Panc1 (cell line): ENCODE measurements at regions not wholly inside any gene's neighbourhood (a gene's known extent, or its start where the extent isn't known, plus 50 kb on each side); places are given as distances from the start of the nearest gene placed in this dataset.

Experiments
- ATAC-seq: fragments of 200-7000 bp; cut with Tn5 transposase; 2 replicates; pipeline ENCODE4 v1.9.1; 2020; ENCODE audit warnings: mild to moderate bottlenecking, moderate library complexity
- BruUV-seq: library from RNA; stranded (reverse); fragments of 400-500 nt; replicated peaks from 2 replicates; lab custom pipeline; 2021; lab: Mats Ljungman, UMichigan
- CTCF ChIA-PET: fragments of 300-600 bp; sonication (Branson Sonifier 250); formaldehyde crosslinking; loops from one replicate; lab custom pipeline; 2022; ENCODE audit warnings: antibody characterized with exemption; lab: Charles Lee
- POLR2A ChIA-PET: fragments of 300-600 bp; sonication (Branson Sonifier 250); formaldehyde crosslinking; loops from one replicate; lab custom pipeline; 2022; ENCODE audit warnings: antibody characterized with exemption; lab: Charles Lee
- DNase-seq: peaks from one replicate; pipeline ENCODE4 v3.0.0-alpha.2; 2010; ENCODE audit warnings: low read depth, low spot score
- H3K27ac ChIP-seq: 2 replicates; pipeline ENCODE4 v1.5.1; 2011; ENCODE audit warnings: mild to moderate bottlenecking, low read length, inconsistent platforms
- H3K27me3 ChIP-seq: fragments of 200-500 bp; sonication (Bioruptor generic); 2 replicates; pipeline ENCODE4 v1.6.0; 2014; ENCODE audit warnings: low read length, inconsistent platforms; ENCODE audit not compliant: control insufficient read depth, insufficient read depth
- H3K36me3 ChIP-seq: fragments of 200-500 bp; sonication (Bioruptor generic); 2 replicates; pipeline ENCODE4 v1.5.1; 2014; ENCODE audit warnings: inconsistent platforms, mild to moderate bottlenecking, low read length, moderate library complexity; ENCODE audit not compliant: control insufficient read depth, insufficient read depth
- H3K4me1 ChIP-seq: 2 replicates; pipeline ENCODE4 v1.5.1; 2011; ENCODE audit warnings: inconsistent platforms, mild to moderate bottlenecking, low read length, moderate library complexity; ENCODE audit not compliant: control insufficient read depth, insufficient read depth
- H3K4me3 ChIP-seq, 2 experiments: 2 replicates each; pipeline ENCODE4 v1.5.1; 2011 to 2012; ENCODE audit warnings: low read depth in 2 of 2, low read length in 2 of 2, mild to moderate bottlenecking in 2 of 2, inconsistent platforms in 1 of 2, moderate library complexity in 1 of 2
- H3K9me3 ChIP-seq: fragments of 200-500 bp; sonication (Bioruptor generic); 2 replicates; pipeline ENCODE4 v1.5.1; 2014; ENCODE audit warnings: low read depth, mild to moderate bottlenecking, inconsistent platforms, low read length, moderate library complexity; ENCODE audit not compliant: control insufficient read depth, insufficient read depth
- POLR2AphosphoS5 ChIP-seq: IDR thresholded peaks from 2 replicates; pipeline ENCODE4 v1.6.1; 2012; ENCODE audit warnings: mild to moderate bottlenecking, low read depth, low read length, moderate library complexity
- SIN3A ChIP-seq: IDR thresholded peaks from 2 replicates; pipeline ENCODE4 v1.6.1; 2012; ENCODE audit warnings: low read depth, mild to moderate bottlenecking, low read length, moderate library complexity, borderline replicate concordance; ENCODE audit not compliant: insufficient read depth
- TCF7L2 ChIP-seq: IDR thresholded peaks from 2 replicates; pipeline ENCODE4 v1.6.1; 2011; ENCODE audit warnings: mild to moderate bottlenecking, low read depth, low read length, inconsistent platforms
- in situ Hi-C: cut with HindIII; loops from 2 replicates; pipeline ENCODE4 v1.10.0; 2016; ENCODE audit warnings: low sequenced_read_pairs, low pct_unique_long_range_greater_than_20kb
- intact Hi-C: fragments of 100-400 bp; cut with micrococcal nuclease; formaldehyde crosslinking; loops from one replicate; pipeline ENCODE4 v1.10.0; 2022; ENCODE audit not compliant: unreplicated experiment
- TF ChIP-seq, protein P1 (sequence below): fragments of 450-650 bp; IDR thresholded peaks from 2 replicates; pipeline ENCODE4 v1.5.1; 2017; ENCODE audit warnings: mild to moderate bottlenecking
- TF ChIP-seq, protein P2 (sequence below), 2 experiments: IDR thresholded peaks; 2 replicates each; pipeline ENCODE4 v1.6.1; 2011 to 2012; ENCODE audit warnings: low read depth in 2 of 2, control low read depth in 1 of 2, low read length in 1 of 2, mild to moderate bottlenecking in 1 of 2, moderate library complexity in 1 of 2; ENCODE audit not compliant: insufficient read depth in 1 of 2

GRCh38 chr12:61018571-61018970, 1241.6 kb upstream of the USP15 start:
- Histone ChIP-seq H3K4me3 (no peak overlapping the region), H3K27ac (no peak overlapping the region), H3K9me3 (peaks cover 7% of the 10 kb centered on the region; the same call in 1 of the 2 replicates), H3K4me1 (no peaks in the 10 kb centered on the region), H3K36me3 (no peaks in the 10 kb centered on the region), H3K27me3 (no peaks in the 10 kb centered on the region)
- ChIA-PET POLR2A (no interaction called here), CTCF (interaction anchor here (0.6 kb wide), 1 partner anchor 1398 kb away, joined by 3 read pairs; no protein-coding TSS in a partner anchor)
- no peak for ATAC-seq
- BruUV-seq = no TSS peak
- no peak for DNase-seq
- in situ Hi-C loops (no loop called here), intact Hi-C loops (no loop called here)
- TF ChIP-seq, protein P1, sequence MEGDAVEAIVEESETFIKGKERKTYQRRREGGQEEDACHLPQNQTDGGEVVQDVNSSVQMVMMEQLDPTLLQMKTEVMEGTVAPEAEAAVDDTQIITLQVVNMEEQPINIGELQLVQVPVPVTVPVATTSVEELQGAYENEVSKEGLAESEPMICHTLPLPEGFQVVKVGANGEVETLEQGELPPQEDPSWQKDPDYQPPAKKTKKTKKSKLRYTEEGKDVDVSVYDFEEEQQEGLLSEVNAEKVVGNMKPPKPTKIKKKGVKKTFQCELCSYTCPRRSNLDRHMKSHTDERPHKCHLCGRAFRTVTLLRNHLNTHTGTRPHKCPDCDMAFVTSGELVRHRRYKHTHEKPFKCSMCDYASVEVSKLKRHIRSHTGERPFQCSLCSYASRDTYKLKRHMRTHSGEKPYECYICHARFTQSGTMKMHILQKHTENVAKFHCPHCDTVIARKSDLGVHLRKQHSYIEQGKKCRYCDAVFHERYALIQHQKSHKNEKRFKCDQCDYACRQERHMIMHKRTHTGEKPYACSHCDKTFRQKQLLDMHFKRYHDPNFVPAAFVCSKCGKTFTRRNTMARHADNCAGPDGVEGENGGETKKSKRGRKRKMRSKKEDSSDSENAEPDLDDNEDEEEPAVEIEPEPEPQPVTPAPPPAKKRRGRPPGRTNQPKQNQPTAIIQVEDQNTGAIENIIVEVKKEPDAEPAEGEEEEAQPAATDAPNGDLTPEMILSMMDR = no peak
- TF ChIP-seq, protein P2, sequence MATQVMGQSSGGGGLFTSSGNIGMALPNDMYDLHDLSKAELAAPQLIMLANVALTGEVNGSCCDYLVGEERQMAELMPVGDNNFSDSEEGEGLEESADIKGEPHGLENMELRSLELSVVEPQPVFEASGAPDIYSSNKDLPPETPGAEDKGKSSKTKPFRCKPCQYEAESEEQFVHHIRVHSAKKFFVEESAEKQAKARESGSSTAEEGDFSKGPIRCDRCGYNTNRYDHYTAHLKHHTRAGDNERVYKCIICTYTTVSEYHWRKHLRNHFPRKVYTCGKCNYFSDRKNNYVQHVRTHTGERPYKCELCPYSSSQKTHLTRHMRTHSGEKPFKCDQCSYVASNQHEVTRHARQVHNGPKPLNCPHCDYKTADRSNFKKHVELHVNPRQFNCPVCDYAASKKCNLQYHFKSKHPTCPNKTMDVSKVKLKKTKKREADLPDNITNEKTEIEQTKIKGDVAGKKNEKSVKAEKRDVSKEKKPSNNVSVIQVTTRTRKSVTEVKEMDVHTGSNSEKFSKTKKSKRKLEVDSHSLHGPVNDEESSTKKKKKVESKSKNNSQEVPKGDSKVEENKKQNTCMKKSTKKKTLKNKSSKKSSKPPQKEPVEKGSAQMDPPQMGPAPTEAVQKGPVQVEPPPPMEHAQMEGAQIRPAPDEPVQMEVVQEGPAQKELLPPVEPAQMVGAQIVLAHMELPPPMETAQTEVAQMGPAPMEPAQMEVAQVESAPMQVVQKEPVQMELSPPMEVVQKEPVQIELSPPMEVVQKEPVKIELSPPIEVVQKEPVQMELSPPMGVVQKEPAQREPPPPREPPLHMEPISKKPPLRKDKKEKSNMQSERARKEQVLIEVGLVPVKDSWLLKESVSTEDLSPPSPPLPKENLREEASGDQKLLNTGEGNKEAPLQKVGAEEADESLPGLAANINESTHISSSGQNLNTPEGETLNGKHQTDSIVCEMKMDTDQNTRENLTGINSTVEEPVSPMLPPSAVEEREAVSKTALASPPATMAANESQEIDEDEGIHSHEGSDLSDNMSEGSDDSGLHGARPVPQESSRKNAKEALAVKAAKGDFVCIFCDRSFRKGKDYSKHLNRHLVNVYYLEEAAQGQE (IDR thresholded peaks at IDR 0.05; ENCODE audit: insufficient read depth in 1 of 2, low read depth in 2 of 2, low read length in 1 of 2) = no peak
- TF ChIP-seq TCF7L2 (no peak), SIN3A (no peak), POLR2AphosphoS5 (no peak)

DNA sequence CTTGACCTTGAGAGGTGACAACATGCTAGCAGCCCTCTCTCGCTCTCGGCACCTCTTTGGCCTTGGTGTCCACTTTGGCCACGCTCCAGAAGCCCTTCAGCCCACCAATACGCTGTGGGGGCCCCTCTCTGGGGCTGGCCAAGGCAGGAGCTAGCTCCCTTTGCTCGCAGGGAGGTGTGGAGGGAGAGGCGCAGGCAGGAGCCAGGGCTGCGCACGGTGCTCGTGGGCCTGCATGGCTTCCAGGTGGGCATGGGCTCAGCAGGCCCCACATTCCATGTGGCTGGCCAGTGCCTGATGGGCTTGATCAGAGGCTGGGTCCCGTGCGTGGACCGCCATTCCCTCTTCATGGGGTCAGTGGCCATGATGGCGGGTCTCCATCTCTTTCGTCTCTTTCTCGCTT, 1237.0 kb upstream of the USP15 start:
- DNase-seq = no peak
- ChIA-PET POLR2A (no interaction called here), CTCF (no interaction called here)
- no TSS peak for BruUV-seq
- no peaks in the 10 kb centered on the region for H3K4me1 ChIP-seq
- no peak for TF ChIP-seq POLR2AphosphoS5
- no peak for TF ChIP-seq SIN3A
- TF ChIP-seq, protein P1 = no peak
- TF ChIP-seq TCF7L2 = no peak
- TF ChIP-seq, protein P2 (IDR thresholded peaks at IDR 0.05; ENCODE audit: insufficient read depth in 1 of 2, low read depth in 2 of 2, low read length in 1 of 2) = no peak
- no peaks in the 10 kb centered on the region for H3K36me3 ChIP-seq
- in situ Hi-C loops = no loop called here
- H3K9me3 ChIP-seq = peaks cover 10% of the 10 kb centered on the region; the same call in 1 of the 2 replicates
- H3K27me3 ChIP-seq = no peaks in the 10 kb centered on the region
- no peak overlapping the region for H3K4me3 ChIP-seq
- H3K27ac ChIP-seq = no peak overlapping the region
- intact Hi-C loops = no loop called here
- ATAC-seq = no peak
